GM18870 (cell line): ENCODE measurements at regions not wholly inside any gene's neighbourhood (a gene's known extent, or its start where the extent isn't known, plus 50 kb on each side); places are given as distances from the start of the nearest gene placed in this dataset.
"Not testable (repeated sequence)": the region's sequence is repeated elsewhere in the genome, so short reads cannot be mapped to it uniquely, and the experiment has no call there.

ENCODE experiments used
- ATAC-seq: cut with Tn5 transposase; IDR thresholded peaks from one replicate; pipeline ENCODE4 v1.9.1; 2021; ENCODE audit warnings: moderate library complexity; ENCODE audit not compliant: unreplicated experiment

DNA sequence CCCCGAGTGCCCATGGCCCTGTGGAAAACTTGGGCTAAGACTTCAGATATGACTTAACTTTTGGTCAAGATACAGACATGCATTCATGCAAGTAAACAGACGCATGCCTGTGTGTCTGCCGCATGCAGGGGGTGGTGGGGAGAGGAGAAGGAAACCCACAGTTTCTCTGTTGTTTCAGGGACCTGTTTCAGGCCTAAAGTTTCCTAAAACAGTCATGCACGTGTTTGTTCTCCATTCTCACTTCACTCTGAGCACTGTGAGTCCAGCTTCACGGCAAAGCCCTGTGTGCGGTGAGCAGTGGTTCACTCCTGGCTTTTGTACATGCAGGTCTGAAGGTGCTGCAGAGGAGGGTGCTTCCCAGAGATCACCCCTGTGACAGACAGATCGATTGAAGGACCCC lies 158.7 kb downstream of the FOXL1 start:
- ATAC-seq: no peak

DNA sequence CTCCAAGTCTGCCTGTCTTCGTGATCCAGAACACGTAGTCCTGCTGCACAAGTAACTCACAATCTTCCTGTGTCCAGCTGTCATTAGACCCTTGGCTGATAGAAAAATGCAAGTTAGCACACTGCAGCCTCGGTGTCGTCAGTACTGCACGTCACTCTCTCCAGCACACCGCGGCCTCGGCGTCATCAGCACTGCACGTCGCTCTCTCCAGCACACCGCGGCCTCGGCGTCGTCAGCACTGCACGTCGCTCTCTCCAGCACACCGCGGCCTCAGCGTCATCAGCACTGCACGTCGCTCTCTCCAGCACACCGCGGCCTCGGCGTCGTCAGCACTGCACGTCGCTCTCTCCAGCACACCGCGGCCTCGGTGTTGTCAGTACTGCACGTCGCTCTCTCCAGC lies 160.0 kb downstream of the FOXL1 start:
- ATAC-seq: not testable (repeated sequence)

DNA sequence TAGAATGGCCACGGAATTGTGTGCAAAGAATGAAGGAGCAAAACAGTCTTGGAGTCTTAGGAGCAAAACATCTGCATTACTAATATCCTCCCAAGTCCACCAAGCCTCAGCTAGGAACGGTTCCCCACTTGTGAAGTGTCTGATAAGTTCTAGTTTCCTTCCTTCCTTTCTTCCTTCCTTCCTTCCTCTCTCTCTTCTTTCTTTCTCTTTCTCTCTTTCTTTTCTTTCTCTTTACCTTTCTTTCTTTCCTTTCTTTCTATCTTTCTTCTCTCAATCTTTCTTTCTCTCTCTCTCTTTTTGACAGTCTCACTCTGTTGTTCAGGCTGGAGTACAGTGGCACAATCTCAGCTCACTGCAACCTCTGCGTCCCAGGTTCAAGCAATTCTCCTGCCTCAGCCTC lies 160.8 kb downstream of the FOXL1 start:
- ATAC-seq: no peak

DNA sequence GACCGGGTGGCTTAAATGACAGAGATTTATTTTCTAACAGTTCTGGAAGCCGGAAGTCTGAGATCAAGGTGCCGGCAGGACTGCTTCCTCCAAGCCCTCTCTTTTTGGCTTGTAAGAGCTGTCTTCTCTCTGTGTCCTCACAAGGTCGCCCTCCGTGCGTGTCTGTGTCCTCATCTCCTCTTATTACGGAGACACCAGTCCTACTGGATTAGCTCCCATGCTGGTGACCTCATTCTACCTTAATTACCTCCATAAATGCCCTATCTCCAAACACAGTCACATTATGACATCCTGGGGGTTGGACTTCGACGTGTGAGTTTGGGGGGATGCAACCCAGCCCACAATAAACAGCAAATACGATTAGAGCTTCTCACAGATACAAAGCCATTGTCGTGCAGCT lies 161.5 kb downstream of the FOXL1 start:
- ATAC-seq: no peak

DNA sequence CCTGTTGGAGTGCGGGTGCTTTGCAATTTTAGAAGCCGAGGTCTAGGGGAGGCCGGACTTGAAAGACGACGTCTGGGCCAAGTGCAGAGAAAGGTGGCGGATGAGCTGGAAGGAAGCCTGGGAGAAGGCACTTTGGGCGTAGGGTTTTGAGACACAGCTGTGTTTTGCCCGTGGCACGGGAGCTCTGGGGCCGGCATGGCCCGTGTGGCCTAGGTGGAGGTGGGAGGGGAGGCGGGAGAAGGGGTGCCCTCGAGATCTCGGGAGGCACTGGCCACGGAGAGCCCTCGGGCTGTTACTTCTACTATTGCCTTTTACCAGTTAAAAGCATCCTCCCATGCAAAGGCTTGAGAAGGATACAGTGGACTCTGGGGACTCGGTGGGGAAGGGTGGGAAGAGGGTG lies 161.9 kb downstream of the FOXL1 start:
- no peak for ATAC-seq

DNA sequence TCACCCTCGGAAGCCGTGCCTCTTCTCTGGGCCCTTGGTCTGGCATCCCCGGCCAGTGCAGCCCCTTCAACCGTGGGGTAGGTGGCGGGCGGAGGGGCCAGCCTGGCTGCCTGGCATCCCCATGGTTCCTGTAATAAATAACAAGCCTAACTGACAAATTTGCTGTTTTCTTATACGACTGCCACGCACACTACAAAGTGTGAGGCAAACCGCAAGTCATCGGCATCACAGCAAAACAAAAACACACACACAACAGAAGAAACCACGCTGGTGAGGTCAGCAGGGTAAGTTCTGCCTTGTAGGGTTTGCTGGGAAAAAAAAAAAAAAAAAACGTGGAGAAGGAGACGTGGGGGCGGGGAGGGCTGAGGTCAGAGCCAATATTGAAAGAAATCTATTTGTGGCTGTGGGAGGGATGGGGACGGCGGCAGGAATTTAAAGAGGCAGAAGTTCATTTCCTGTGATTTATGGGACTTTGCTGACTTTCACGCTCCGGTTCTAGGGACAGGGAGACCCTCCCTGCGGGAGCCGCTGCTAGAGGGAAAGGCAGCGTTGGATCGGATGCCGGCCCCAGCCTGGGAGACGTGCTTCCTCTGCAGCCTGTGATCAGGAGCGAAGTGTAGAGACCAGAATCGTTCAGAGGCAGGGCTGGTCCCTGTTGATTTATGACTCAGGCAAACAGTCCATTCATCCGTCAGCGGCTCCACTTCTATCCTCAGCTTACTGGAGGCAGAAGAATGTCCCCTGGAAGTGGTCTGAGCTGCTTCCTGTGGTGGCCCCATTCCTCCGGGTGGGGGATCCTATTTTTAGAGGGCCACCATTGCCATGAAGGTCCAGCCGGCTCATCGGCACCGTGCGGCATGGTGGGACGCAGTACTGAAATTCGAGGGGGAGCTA lies 162.8 kb downstream of the FOXL1 start:
- ATAC-seq: no peak

DNA sequence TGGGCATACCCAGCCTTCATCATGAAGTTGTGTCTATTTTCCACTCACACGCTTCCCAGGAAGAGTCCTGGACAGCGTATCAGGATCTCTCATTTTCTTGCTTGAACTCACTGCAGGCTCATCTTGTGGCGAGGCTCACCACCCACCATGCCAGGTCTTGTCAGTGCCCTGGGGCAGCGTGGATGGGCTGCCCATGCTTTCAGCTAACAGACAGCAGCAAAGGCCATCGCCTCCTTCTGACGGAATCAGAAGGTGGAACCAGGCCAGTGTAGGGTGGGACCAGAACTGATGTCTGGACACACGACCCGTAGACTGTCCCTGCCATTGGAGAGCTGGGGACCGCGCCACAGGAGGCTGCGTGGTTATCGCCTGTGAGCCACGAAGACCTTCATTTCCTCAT lies 169.4 kb downstream of the FOXL1 start:
- ATAC-seq: no peak

DNA sequence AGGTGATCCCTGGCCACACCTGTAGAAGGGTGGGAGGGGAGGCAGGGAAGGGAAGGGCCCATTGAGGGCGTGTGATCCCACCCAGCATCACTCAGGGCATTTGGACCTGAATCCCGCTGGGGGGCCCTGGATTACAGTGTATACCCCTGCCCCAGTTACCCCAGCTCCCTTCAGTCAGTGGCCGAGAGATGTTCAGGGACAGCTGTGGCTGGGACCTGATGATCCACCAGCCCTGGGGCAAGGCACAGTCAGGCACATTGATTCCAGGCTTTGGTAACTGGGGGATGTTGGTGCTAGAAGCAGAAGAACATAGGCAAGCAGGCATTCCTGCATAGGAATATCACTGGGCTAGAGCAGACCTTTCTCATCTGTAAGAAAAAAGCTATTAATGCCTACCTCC lies 170.3 kb downstream of the FOXL1 start:
- ATAC-seq: no peak

DNA sequence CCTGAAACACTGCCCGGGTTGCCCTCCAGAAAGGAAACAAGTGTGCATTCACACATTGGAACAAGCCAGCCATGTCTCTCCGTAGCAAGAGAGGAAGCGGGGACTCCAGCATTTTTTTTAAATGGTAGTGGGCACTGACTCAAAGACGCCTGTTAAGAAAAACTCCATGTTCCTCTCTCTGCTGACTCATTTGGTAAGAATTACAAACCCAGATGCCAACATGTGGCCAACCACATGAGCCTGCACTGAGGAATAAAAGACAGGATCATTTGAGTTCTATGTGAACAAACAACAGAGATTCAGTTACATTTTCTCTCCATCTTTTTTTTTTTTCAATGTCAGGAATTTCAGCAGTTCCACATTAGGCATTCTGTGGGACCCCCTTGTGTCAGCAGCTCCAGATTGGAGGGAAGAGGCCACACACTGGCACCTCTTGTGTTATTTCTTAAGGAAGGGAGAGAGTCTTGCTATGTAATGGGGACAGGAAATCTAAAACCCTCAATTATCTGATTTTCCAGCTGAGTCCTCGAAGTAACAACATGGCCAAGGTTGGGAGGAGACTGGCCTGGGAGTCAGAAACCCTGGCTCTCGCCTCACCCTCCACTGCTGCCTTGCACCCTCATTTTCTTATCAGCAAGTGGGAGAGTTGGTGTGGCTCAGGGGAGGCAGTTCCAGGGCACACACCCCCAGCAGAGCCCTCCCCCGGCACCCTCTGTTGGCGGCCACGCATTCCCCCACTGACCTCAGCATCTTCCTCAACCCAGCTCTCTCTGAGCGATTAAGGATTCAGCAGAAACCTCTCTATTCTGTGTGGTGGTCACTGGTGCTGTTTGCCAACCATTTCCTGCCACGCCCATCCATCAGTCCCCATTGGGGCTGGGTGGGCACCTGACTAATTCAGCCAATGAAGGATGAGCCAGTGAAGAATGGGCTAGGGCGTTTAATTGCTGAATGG lies 173.0 kb downstream of the FOXL1 start:
- no peak for ATAC-seq

DNA sequence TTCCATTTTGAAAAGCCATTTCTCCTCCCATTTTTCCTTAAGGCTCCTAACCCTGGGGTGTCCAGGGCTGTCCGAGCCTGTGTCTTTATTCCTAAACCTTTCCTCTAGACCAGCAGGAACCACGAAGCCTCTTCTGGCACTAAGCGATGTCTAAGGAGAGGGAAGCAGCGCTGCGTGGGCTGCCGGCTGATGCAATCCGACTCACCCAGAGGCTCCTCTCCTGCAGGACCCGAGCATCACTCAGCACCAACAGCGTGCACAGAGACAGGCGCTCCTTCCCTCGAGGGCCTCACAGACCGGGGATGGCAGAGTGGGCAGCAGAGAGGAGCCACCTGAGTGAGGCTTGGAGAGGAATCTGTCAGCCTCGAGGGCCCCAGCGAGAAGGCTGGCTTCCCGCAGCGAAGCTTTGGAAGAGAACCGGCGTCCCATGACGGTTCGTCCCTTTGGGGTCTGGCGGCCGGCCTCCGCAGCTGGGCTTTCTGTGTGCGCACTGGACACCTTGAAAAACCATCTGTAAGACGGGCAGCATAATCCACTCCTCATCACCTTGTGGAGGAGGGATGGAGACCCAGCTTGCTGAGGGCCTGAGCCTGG lies 174.3 kb downstream of the FOXL1 start:
- ATAC-seq: no peak

DNA sequence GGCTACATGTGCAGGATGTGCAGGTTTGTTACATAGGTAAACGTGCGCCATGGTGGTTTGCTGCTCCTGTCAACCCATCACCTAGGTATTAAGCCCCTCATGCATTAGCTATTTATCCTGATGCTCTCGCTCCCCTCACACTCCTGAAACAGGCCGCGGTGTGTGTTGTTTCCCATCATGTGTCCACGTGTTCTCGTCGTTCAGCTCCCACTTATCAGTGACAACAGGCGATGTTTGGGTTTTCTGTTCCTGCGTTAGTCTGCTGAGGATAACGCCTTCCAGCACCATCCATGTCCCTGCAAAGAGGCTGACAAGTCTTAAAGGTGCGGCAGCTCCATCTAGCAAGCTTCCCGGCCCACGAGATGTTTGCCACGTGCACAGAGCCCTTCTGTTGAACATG lies 175.1 kb downstream of the FOXL1 start:
- ATAC-seq: no peak

DNA sequence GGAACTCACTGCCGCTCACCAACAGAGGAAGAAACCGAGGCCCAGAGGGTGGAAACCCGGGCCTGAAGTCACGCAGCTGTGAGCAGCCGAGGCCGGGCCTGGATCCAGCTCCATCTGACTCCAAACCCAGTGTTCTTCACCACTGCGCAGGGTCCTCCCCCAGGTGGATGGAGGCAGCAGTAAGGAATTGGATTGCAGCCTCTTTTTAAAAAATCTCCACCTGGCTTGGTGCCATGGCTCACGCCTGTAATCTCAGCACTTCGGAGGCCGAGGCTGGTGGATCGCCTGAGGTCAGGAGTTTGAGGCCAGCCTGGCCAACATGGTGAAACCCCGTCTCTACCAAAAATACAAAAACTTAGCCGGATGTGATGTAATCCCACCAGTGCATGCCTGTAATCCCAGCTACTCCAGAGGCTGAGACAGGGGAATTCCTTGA lies 177.2 kb downstream of the FOXL1 start:
- no peak for ATAC-seq

DNA sequence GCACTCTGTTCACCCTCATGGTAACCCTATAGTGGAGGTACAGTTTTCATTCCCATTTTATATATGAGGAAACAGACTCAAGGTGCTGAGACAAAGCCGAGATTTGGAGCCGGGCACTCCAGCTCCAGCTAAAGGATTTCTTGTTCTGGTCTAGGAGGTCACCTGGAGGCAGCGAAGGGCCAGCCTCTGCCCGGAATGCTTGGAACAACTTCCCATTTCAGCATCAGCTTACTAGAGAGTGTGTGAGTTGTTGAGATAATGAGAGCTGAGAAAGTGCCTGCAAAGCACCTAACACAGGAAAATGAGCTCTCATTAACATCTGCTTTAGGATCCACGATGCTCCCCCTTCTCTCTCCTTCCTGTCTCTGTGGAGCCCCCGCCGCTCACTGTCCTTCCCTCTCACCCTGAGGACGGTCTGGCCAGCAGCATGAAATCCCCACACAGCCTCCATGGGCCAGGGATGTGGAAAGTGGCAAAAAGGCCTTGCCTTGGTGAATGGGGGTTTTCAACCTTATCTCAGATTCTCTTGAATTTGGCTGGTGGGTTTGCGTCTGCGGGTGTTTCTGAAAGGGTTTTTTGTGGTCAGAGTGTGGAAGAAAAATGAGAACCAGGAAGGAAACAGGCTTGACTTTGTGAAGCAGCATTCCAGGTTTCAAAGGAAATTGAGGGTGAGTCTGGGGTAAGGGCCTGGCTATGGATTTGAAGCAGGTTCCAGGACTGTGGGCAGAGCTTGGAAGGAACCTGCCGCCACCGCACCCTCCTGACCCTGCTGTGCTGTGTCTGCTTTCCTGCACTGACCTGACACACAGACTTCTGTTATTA lies 178.7 kb downstream of the FOXL1 start:
- no peak for ATAC-seq

DNA sequence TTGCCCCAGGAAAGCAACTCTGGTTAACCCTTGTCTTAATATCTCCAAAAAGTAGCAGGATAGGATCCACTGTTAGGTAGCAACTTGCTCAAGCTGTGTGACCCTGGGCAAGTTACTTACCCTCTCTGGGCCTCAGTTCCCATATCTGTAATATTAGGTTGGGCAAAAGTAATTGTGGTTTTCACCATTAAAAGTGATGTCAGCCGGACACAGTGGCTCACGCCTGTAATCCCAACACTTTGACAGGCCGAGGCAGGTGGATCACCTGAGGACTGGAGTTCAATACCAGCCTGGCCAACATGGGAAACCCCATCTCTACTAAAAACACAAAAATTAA lies 179.3 kb downstream of the FOXL1 start:
- no peak for ATAC-seq

DNA sequence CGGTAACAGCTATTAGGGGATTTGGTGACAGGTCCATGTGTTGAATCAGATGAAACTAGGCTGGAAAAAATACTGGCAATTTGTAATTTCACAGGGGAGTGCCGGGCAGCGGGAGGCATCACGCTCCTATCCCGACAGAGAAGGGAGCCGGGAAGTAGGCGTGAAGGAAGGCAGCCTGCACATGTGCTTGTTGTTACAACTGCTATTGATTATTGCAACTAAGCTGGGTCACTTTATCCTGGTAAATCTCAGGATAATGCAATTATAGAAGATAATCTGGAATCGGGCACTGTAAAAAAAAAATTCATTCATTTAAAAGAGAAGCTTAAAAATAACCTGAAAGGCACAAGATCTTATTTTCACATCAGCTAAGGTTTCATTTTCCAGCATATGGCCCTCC lies 180.6 kb downstream of the FOXL1 start:
- no peak for ATAC-seq

DNA sequence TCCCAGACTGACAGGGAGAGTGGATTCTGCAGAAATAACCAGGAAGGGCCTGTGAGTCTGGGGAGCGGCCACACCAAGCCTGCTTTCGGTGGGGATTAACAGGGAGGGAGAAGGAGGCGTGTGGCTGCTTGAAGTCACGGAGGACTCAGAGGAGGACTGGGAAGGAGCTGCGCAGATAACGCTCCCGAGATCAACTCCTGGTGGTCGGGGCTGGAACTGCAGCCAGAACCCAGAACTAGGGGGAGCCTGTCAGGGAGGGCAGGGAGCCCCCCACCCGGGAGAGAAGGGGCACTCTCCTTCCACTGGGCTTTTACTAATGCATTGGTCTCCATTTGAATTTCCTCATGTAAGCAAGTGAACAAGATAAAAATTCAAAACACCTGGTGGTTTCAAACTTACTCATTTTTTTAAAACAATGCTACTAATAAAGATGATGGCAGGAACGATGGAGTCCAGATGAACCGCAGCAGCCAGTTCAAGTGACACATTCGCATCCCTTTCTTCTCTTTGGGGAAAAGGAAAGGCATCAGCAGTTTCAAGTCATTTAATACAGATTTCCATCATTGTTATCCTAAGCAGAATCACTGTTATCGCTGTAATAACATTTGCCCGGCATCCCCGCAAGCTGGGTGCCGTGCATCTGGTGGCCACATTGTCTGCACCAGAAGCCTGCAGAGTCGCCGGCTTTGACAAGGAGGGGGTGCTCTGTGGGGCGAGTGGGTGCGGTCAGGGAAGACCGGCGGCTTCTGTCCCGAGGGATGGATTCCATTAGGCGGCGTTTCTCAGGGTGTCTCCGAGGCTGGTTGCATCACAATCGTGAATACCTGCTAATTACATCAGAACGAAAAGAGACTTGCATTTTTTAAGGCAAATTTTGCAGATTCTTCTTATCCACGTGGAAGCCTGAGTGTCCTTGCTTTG lies 183.0 kb downstream of the FOXL1 start:
- no peak for ATAC-seq

DNA sequence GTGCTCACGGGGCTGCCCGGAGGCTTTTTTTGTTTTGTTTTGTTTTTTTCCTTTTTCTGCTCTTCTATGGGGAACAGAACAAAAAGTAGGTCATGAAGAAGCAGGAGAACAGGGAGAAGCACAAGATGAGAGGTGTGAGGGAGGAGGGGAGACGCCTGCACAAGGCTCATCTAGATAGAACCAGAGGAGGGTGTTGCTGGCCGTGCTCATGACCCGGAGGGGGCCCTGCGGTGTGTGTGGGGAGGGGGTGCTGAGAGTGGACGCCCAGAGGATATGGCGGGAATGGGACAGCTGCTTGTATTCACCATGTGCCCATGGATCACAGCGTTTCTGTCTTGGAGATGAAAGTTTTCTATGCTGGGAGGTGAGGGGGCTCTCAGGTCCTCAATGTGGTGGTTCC lies 183.7 kb downstream of the FOXL1 start:
- no peak for ATAC-seq

DNA sequence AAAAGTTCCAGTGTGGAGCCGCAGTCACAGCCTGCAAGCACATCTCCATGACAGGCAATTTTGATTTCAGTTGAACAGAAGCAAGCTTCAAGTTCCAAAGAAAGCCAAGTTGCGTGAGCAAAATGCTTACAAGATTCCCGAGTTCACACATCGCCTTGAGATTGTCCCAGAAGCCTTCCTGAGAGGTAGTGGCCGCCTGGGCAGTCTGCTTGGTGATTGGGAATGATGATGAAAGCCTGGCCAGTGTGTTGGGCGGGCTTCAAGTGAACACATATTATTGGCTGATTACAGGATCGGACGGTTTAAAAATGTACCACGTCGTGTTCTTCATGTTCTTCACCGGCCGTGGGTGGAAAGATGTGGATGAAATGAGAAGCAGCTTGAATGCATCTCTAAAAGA lies 185.5 kb downstream of the FOXL1 start:
- no peak for ATAC-seq

DNA sequence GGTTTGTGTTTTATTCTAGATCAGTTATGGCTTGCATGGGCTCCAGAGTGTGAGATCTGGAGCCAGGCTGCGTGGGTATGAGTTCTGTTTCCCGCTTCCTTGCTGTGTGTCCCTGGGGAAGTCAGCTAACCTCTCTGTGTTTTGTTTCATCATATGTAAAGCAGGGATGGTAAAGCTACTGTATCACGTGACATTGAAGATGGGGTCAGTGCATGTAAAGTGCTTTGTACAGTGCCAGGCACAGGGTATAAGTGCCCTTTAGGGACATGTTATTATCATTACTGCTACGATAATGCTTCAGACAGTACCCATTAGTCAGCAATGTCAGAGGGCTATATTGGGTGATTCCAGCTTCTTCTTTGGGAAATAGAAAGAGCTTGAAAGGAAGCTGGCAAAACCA lies 186.2 kb downstream of the FOXL1 start:
- ATAC-seq: no peak
